BLaER1 (cell line): ENCODE measurements at regions not wholly inside any gene's neighbourhood (a gene's known extent, or its start where the extent isn't known, plus 50 kb on each side); places are given as distances from the start of the nearest gene placed in this dataset.

Source experiments
- H3K27ac ChIP-seq: shearing (Covaris generic); formaldehyde crosslinking; 2 replicates; pipeline ENCODE4 v1.8.1; 2022
- H3K27me3 ChIP-seq: shearing (Covaris generic); formaldehyde crosslinking; 2 replicates; pipeline ENCODE4 v1.8.1; 2022
- H3K36me3 ChIP-seq: shearing (Covaris generic); formaldehyde crosslinking; 2 replicates; pipeline ENCODE4 v1.8.1; 2022
- H3K4me1 ChIP-seq: shearing (Covaris generic); formaldehyde crosslinking; 2 replicates; pipeline ENCODE4 v1.8.1; 2022
- H3K4me2 ChIP-seq: shearing (Covaris generic); formaldehyde crosslinking; 2 replicates; pipeline ENCODE4 v1.8.1; 2022
- H3K4me3 ChIP-seq: shearing (Covaris generic); formaldehyde crosslinking; 2 replicates; pipeline ENCODE4 v1.8.1; 2022
- H3K9ac ChIP-seq: shearing (Covaris generic); formaldehyde crosslinking; 2 replicates; pipeline ENCODE4 v1.8.1; 2022
- H3K9me3 ChIP-seq: shearing (Covaris generic); formaldehyde crosslinking; 2 replicates; pipeline ENCODE4 v1.8.1; 2022
- H4K20me1 ChIP-seq: shearing (Covaris generic); formaldehyde crosslinking; 2 replicates; pipeline ENCODE4 v1.8.1; 2022
- Cebpa-rat ChIP-seq: shearing (Covaris generic); IDR thresholded peaks from 2 replicates; pipeline ENCODE4 v1.8.1; 2022

DNA sequence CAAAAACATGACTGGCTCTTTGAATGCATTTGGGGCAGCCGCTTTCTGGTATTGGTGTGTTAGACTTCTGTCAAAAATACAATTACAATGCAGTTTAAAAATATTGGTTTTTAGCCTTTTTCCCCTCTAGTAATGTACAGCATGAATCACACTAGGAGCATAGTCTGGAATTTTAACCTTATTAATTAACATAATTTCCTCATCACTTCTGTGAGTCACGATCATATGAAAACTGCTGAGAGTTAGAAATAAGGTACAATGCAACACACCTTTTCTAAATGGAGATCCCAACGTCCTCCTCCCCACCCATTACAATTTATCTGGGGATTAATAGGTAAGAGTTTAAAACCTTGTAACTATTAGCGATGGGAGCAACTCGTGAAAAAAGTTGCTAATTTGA is 297.1 kb upstream of the RIMS1 start:
- Histone ChIP-seq H3K4me3 (no peak overlapping the region), H3K4me2 (no peak overlapping the region), H3K36me3 (no peaks in the 10 kb centered on the region), H3K27ac (no peak overlapping the region), H3K4me1 (no peaks in the 10 kb centered on the region), H3K9me3 (peaks cover 19% of the 10 kb centered on the region), H3K9ac (no peak overlapping the region), H3K27me3 (no peaks in the 10 kb centered on the region), H4K20me1 (no peaks in the 10 kb centered on the region)
- TF ChIP-seq Cebpa-rat = no peak

DNA sequence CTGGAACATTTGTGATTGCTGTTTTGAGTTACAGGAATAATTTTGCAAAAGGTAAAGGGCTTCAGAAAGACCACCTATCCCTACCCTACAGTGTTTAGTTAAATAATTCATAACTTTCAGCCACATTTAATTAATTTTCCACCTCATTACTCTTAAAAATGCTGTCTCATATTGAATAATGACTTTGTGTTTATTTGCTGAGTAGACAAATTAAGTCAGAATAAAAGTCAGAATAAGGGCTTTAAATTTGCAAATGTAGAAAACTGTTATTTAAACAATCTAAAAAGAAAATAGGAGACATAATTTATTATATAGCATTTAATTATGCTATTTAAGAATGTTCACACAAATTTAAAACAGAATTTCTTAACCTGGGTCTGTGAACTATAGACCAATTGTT is 293.7 kb upstream of the RIMS1 start:
- Histone ChIP-seq H4K20me1 (no peaks in the 10 kb centered on the region), H3K4me1 (no peaks in the 10 kb centered on the region), H3K27ac (no peak overlapping the region), H3K36me3 (no peaks in the 10 kb centered on the region), H3K4me2 (no peak overlapping the region), H3K27me3 (no peaks in the 10 kb centered on the region), H3K9ac (no peak overlapping the region), H3K9me3 (peaks cover 6% of the 10 kb centered on the region), H3K4me3 (no peak overlapping the region)
- TF ChIP-seq Cebpa-rat = no peak

DNA sequence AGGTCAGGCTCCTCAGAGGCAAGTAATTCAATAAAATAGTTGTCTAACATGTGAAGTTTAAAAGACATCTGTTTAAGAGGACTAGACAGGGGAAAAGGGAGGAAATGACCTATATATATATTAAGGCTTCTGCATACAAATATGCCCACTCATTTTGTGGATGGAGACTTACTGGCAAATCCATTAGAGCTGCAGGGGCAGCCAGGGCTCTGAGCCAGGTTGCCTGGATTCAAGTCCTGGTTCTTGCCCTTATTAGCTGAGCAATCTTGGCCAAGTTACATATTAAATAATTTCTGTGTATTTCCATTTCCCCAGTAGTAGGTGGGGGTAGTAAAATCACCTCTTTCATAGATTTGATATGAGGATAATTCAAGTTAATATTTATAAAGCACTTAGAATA is 287.0 kb upstream of the RIMS1 start:
- no peaks in the 10 kb centered on the region for H4K20me1 ChIP-seq
- no peaks in the 10 kb centered on the region for H3K27me3 ChIP-seq
- no peak for TF ChIP-seq Cebpa-rat

DNA sequence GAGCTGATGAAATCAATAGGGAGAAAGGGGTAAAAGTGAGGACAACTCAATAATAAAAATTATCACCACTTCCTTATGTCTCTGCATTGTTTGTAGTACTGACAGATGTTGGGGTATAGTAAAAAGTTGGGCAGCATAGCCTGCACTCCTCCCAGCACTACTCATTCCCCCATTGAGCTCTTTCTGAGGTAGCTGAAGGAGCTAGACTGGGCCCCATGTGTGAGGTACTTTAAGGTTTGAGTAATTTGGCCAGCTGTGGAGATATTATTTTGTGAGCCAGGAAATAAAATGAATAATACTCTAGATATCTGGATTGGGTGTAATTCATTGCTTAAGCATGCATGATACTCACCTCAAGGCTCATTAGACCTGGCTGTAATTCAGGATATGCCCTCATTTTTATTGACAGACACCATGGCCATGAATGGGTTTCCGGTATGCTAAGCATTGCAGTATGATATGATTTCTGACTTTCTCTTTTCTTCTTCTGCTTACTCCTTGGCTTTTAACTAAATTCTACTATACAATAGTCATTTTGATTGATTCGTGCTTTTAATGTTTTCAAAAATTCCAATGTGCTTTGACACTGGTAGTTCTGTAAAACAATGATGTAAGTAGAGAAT is 283.9 kb upstream of the RIMS1 start:
- Histone ChIP-seq H3K9ac (no peak overlapping the region), H3K4me1 (no peaks in the 10 kb centered on the region), H3K4me2 (no peak overlapping the region), H4K20me1 (no peaks in the 10 kb centered on the region), H3K9me3 (no peaks in the 10 kb centered on the region), H3K27me3 (no peaks in the 10 kb centered on the region), H3K27ac (no peak overlapping the region), H3K36me3 (no peaks in the 10 kb centered on the region), H3K4me3 (no peak overlapping the region)
- no peak for TF ChIP-seq Cebpa-rat

More for the DNA sequence above, 287.0 kb upstream of the RIMS1 start:
- Histone ChIP-seq H3K4me2 (no peak overlapping the region), H3K4me1 (no peaks in the 10 kb centered on the region), H3K4me3 (no peak overlapping the region), H3K9me3 (no peaks in the 10 kb centered on the region), H3K27ac (no peak overlapping the region), H3K36me3 (no peaks in the 10 kb centered on the region), H3K9ac (no peak overlapping the region)

DNA sequence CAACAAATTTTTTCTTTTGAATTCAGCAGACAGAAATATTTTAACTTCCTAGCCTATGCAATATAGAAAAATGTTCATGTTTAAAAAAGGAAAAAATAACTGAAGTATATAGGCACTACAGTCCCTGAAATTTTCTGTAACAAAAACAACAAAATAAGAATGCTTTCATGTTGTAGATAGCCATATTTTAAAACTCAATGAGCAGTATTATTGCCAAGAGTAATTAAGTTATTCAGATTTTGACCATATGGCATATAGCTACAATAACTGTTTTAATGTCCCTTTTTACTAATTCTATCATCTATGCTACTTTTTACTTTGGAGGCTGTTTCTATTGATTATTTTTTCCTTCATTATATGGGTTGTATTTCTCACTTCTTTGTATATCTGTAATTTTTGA is 283.3 kb upstream of the RIMS1 start:
- Histone ChIP-seq H4K20me1 (no peaks in the 10 kb centered on the region), H3K27me3 (no peaks in the 10 kb centered on the region), H3K4me2 (no peak overlapping the region), H3K9me3 (no peaks in the 10 kb centered on the region), H3K36me3 (no peaks in the 10 kb centered on the region), H3K27ac (no peak overlapping the region), H3K4me1 (no peaks in the 10 kb centered on the region), H3K4me3 (no peak overlapping the region), H3K9ac (no peak overlapping the region)
- no peak for TF ChIP-seq Cebpa-rat

DNA sequence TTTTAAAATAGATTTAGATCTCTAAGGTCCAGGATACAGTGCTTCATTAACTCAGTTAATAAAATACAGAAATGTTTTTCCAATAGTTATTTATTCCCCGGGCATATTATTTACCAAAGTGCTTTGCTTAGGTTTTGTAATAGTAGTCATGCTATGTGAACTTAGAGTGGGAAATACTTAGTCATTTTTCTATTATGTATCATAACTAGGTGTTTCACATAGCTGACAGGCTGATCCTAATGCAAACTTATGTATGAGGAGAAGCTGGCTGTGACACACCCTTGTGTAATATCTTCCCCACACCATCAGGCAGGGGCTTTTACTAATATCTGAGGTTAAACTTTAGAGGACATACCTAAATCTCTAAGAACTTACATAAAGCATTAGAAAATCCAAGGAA is 277.7 kb upstream of the RIMS1 start:
- H4K20me1 ChIP-seq = no peaks in the 10 kb centered on the region
- no peaks in the 10 kb centered on the region for H3K36me3 ChIP-seq
- no peak overlapping the region for H3K9ac ChIP-seq
- H3K27me3 ChIP-seq = no peaks in the 10 kb centered on the region
- no peak overlapping the region for H3K4me2 ChIP-seq
- no peak overlapping the region for H3K27ac ChIP-seq
- H3K9me3 ChIP-seq = no peaks in the 10 kb centered on the region
- H3K4me1 ChIP-seq = no peaks in the 10 kb centered on the region
- H3K4me3 ChIP-seq = no peak overlapping the region
- TF ChIP-seq Cebpa-rat = no peak

DNA sequence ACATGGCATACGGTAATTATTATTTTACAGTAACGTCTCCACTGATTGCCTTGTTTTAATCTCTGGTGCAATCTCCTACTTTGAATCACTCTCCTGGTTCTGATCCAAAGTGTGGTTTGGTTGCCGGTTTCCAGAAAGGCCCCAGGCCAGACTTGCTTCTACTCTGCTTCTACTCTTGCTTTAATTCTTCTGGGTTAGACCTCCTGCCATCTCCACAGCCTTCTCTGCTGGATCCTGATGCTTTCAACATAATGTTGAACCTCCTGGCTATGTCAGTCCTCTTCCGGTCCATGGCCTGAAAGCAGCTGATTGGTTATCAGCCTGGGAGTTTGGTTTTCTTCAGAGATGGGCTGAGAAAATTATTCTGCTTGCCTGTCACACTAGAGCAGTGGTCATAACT is 266.5 kb upstream of the RIMS1 start:
- Histone ChIP-seq H3K9ac (no peak overlapping the region), H3K27ac (no peak overlapping the region), H4K20me1 (no peaks in the 10 kb centered on the region), H3K9me3 (peaks cover 9% of the 10 kb centered on the region), H3K4me3 (no peak overlapping the region), H3K36me3 (no peaks in the 10 kb centered on the region), H3K4me2 (no peak overlapping the region), H3K27me3 (no peaks in the 10 kb centered on the region), H3K4me1 (no peaks in the 10 kb centered on the region)
- TF ChIP-seq Cebpa-rat = no peak

DNA sequence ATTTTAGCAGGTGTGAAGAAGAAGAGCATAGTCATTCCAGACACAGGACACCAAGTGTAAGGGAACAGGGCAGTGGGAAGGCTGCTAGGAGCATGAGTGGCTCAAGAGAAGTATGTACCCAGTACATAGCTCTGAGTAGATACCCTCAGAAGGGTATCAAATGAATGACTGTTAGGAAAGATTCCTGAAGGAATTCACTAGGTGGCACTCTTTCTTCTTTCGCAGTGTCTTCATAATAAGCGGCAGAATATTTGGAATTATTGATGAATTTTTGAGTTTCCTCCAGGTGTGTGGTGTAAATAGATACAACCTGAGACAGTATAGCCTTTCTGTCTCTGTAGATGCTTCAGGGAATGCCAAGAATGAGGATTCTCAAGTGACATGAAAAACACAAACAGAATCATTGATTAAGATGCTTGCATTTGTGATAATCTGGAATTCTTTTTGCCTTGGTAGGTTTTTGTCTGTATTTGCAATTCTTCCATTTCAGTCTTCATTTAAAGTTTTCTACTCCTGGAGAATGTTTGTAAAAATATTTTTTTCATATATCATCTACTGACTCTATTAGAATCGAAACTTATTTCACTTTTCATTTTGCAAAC is 264.3 kb upstream of the RIMS1 start:
- Histone ChIP-seq H4K20me1 (no peaks in the 10 kb centered on the region), H3K9me3 (peaks cover 29% of the 10 kb centered on the region), H3K4me3 (no peak overlapping the region), H3K36me3 (no peaks in the 10 kb centered on the region), H3K27ac (no peak overlapping the region), H3K4me2 (no peak overlapping the region), H3K9ac (no peak overlapping the region), H3K27me3 (no peaks in the 10 kb centered on the region), H3K4me1 (no peaks in the 10 kb centered on the region)
- no peak for TF ChIP-seq Cebpa-rat

DNA sequence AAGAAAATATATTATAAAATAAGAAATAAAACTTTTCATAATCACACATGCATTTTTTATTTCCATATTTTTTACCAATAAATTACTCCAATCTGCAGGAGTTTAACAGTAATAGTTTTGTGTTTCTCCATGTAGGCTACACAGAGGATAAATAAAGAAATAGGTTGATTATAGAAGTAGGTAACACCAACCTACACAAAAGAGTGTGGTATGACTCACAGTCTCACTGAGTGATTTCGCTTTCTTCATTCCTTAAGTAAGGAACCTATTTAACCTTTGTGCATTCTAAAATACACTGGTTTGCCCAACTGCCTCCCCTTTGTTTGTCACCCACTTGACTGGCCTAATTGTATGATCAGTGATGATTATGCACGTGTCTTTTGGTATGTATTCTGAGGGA is 244.2 kb upstream of the RIMS1 start:
- no peaks in the 10 kb centered on the region for H3K4me1 ChIP-seq
- H3K9ac ChIP-seq = no peak overlapping the region
- no peaks in the 10 kb centered on the region for H3K9me3 ChIP-seq
- no peak overlapping the region for H3K27ac ChIP-seq
- H3K4me3 ChIP-seq = no peak overlapping the region
- H3K27me3 ChIP-seq = no peaks in the 10 kb centered on the region
- H3K36me3 ChIP-seq = no peaks in the 10 kb centered on the region
- H3K4me2 ChIP-seq = no peak overlapping the region
- H4K20me1 ChIP-seq = no peaks in the 10 kb centered on the region
- no peak for TF ChIP-seq Cebpa-rat

DNA sequence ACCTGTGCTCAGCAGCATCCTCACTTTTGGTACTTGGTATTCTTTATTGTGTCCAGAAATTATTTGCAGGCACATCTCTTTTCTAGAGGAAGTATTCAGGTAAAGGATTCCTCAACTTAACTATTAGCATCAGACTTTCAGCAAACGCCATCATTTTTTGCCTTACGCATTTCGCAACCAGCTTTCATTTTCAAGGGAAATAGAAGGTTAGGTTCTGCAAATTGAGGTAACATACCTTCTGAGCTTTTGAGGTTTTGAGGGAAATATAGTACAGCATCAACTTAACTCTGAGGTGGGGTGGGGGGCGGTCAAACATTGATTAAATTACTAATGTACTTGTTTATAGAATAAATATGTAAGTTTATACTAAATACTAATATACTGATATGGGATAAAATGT is 243.6 kb upstream of the RIMS1 start:
- Histone ChIP-seq H3K4me3 (no peak overlapping the region), H3K9me3 (no peaks in the 10 kb centered on the region), H3K9ac (no peak overlapping the region), H3K4me2 (no peak overlapping the region), H3K4me1 (no peaks in the 10 kb centered on the region), H3K36me3 (no peaks in the 10 kb centered on the region), H3K27ac (no peak overlapping the region), H3K27me3 (no peaks in the 10 kb centered on the region), H4K20me1 (no peaks in the 10 kb centered on the region)
- no peak; the same call in 1 of the 2 replicates for TF ChIP-seq Cebpa-rat

DNA sequence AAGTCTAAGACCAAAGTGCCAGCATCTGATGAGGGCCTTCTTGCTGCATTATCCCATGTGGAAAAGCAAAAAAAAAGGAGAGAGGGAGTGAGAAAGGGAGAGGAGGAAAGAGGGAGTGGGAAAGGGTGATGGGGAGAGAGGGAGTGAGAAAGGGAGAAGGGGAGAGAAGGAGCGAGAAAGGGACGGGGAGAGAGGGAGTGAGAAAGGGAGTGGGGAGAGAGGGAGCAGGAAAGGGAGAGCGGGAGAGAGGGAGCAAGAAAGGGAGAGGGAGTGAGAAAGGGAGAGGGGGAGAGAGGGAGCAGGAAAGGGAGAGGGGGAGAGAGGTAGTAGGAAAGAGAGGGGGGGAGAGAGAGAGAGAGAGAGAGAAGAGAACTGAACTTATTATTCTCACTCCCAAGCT is 241.1 kb upstream of the RIMS1 start:
- H3K27ac ChIP-seq = no peak overlapping the region
- no peaks in the 10 kb centered on the region for H3K9me3 ChIP-seq
- no peak overlapping the region for H3K4me2 ChIP-seq
- no peaks in the 10 kb centered on the region for H4K20me1 ChIP-seq
- no peak overlapping the region for H3K9ac ChIP-seq
- no peaks in the 10 kb centered on the region for H3K4me1 ChIP-seq
- no peak for TF ChIP-seq Cebpa-rat
- H3K4me3 ChIP-seq = no peak overlapping the region
- no peaks in the 10 kb centered on the region for H3K27me3 ChIP-seq
- no peaks in the 10 kb centered on the region for H3K36me3 ChIP-seq
